ENCODE measurements at regions not wholly inside any gene's neighbourhood (a gene's known extent, or its start where the extent isn't known, plus 50 kb on each side); places are given as distances from the start of the nearest gene placed in this dataset.

- TF ChIP-seq HOXB6 (CRISPR knock-in tag; IDR thresholded peaks at IDR 0.05; ENCODE audit: borderline replicate concordance) (no peak), ZNF121 (CRISPR knock-in tag; conservative IDR thresholded peaks at IDR 0.05) (no peak), ZNF239 (CRISPR knock-in tag; IDR thresholded peaks at IDR 0.05) (no peak), CTCF (IDR thresholded peaks at IDR 0.05 in 2 of 3, conservative IDR thresholded peaks at IDR 0.05 in 1 of 3; ENCODE audit: insufficient read depth in 2 of 3, low read depth in 1 of 3, low read length in 3 of 3) (no peak), USF1 (CRISPR knock-in tag; IDR thresholded peaks at IDR 0.05) (no peak), GATA2 (CRISPR knock-in tag; IDR thresholded peaks at IDR 0.05) (no peak), ZC3H11A (IDR thresholded peaks at IDR 0.05; ENCODE audit: low read depth, low read length) (no peak)
Observed at GRCh38 chrX:121301822-121302221, 254.4 kb downstream of the GLUD2 start.

Data from K562 (cell line).